Spleen (tissue), 7 donors: ENCODE measurements at regions not wholly inside any gene's neighbourhood (a gene's known extent, or its start where the extent isn't known, plus 50 kb on each side); places are given as distances from the start of the nearest gene placed in this dataset.

Experiments used
- POLR2A ChIP-seq, 3 donors: fragments of 450-650 bp; IDR thresholded peaks; one replicate each; pipeline ENCODE4 v1.5.1; 2017; ENCODE audit warnings: antibody characterized with exemption in 3 of 3, mild to moderate bottlenecking in 1 of 3
- POLR2AphosphoS5 ChIP-seq, 3 donors: sonication (generic); formaldehyde crosslinking; IDR thresholded peaks; one replicate each; pipeline ENCODE4 v1.5.1; 2017; ENCODE audit warnings: antibody characterized with exemption in 3 of 3
- TF ChIP-seq, protein P1 (sequence below), 11 experiments: fragments of 200-600 bp in 7 of 11; fragments of 450-650 bp in 4 of 11; sonication (generic) in 4 of 11; IDR thresholded peaks in 8 of 11; conservative IDR thresholded peaks in 3 of 11; 1 replicate in 7 of 11; 2 replicates in 4 of 11; pipeline versions ENCODE4 v1.4.0 to v1.8.0; 2016 to 2021; ENCODE audit warnings: antibody characterized with exemption in 11 of 11, inconsistent platforms in 4 of 11, mild to moderate bottlenecking in 1 of 11
- donor health status: DM: no; HTN: no; CAD: no; lungs with moderate emphysema.
- donor health status: DM: no; HTN: no; CAD: no.
- donor health status: DM: no; HTN: no; CAD: no.

GRCh38 chr9:31377358-31377757 lies 1007.1 kb upstream of the ACO1 start:
- TF ChIP-seq, protein P1, sequence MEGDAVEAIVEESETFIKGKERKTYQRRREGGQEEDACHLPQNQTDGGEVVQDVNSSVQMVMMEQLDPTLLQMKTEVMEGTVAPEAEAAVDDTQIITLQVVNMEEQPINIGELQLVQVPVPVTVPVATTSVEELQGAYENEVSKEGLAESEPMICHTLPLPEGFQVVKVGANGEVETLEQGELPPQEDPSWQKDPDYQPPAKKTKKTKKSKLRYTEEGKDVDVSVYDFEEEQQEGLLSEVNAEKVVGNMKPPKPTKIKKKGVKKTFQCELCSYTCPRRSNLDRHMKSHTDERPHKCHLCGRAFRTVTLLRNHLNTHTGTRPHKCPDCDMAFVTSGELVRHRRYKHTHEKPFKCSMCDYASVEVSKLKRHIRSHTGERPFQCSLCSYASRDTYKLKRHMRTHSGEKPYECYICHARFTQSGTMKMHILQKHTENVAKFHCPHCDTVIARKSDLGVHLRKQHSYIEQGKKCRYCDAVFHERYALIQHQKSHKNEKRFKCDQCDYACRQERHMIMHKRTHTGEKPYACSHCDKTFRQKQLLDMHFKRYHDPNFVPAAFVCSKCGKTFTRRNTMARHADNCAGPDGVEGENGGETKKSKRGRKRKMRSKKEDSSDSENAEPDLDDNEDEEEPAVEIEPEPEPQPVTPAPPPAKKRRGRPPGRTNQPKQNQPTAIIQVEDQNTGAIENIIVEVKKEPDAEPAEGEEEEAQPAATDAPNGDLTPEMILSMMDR (IDR thresholded peaks at IDR 0.05 in 8 of 11, conservative IDR thresholded peaks at IDR 0.05 in 3 of 11), result no peak
- no peak for TF ChIP-seq POLR2AphosphoS5 (IDR thresholded peaks at IDR 0.05)
- TF ChIP-seq POLR2A (IDR thresholded peaks at IDR 0.05), result no peak
